Embryonic facial prominence (tissue), 1 donor: ENCODE measurements at regions not wholly inside any gene's neighbourhood (a gene's known extent, or its start where the extent isn't known, plus 50 kb on each side); places are given as distances from the start of the nearest gene placed in this dataset.
"Not testable (repeated sequence)": the region's sequence is repeated elsewhere in the genome, so short reads cannot be mapped to it uniquely, and the experiment has no call there.

Experiments used
- DNase-seq: peaks from one replicate; pipeline ENCODE4 v3.0.0-alpha.2; 2016; ENCODE audit errors: extremely low spot score

DNA sequence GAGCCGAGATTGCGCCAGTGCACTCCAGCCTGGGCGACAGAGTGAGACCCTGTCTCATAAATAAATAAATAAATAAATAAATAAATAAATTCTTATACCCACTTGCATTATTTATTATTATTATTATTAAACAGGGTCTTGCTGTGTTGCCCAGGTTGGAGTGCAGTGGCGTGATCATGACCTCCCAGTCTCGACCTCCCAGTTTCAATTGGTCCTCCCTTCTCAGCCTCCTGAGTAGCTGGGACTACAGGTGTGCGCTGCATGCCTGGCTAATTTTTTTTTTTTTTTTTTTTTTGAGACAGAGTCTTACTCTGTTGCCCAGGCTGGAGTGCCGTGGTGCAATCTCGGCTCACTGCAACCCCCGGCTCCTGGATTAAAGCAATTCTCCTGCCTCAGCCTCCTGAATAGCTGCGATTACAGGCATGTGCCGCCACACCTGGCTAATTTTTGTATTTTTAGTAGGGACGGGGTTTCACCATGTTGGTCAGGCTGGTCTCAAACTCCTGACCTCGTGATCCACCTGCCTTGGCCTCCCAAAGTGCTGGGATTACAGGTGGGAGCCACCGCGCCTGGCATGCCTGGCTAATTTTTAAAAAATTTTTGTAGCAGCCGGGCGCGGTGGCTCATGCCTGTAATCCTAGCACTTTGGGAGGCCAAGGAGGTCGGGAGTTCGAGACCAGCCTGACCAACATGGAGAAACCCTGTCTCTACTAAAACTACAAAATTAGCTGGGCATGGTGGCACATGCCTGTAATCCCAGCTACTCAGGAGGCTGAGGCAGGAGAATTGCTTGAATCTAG, 150.2 kb downstream of the SEC14L1 start:
- not testable (repeated sequence) for DNase-seq

GRCh38 chr17:77291591-77292386, 151.0 kb downstream of the SEC14L1 start:
- no peak for DNase-seq

GRCh38 chr17:77294761-77295160, 154.0 kb downstream of the SEC14L1 start:
- no peak for DNase-seq

DNA sequence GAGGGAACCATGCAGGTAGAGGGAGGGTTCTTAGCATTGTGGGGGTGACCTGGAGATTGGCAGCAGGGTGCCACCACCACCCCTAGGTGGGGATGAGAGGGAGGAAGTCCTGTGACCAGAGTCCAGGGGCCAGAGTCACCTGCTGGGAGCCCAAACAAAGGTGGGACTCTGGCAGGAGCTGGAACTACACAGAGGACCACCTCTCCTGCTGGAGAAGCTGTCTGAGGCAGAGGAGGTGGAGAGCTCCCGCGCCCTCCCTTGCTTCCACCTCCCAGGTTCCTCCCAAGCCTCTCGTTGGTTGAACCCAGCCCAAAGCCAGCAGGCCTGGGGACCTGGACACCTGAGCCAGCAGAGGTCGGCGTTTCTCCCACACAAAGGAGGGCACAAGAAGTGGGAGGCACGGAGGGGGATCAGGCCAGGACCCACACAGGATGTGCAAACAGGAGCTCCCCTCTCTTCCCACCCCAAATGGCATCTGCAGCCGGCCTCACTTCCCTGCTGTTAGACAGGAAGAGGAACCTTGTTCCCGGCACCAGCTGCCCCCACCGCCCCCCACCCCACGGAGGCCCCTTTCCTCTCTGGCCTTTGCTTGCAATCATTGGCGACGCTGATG, 154.6 kb downstream of the SEC14L1 start:
- DNase-seq, result no peak

GRCh38 chr17:77296769-77297409, 156.1 kb downstream of the SEC14L1 start:
- DNase-seq, result no peak

GRCh38 chr17:77297693-77298666, 157.2 kb downstream of the SEC14L1 start:
- DNase-seq, result no peak

DNA sequence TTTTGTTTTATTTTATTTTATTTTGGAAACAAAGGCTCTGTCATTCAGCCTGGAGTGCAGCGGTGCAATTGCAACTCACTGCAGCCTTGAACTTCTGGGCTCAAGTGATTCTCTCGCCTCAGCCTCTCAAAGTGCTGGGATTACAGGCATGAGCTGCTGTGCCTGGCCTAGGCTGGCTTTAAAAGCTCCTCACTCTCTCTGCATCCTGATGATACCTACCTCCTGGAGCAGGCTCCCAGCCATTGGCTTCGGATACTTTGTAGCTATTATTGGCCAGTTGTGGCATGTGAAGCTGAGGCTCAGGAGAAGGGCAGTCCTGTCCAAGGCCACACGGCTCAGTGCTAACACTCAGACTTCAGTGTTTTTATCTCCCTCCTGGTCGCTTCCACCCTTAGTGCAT, 158.0 kb downstream of the SEC14L1 start:
- DNase-seq, result no peak

- DNase-seq, result no peak
These were observed 158.7 kb downstream of the SEC14L1 start for GRCh38 chr17:77299256-77300015.

- no peak for DNase-seq
These were observed 159.4 kb downstream of the SEC14L1 start for GRCh38 chr17:77300016-77300686.

DNA sequence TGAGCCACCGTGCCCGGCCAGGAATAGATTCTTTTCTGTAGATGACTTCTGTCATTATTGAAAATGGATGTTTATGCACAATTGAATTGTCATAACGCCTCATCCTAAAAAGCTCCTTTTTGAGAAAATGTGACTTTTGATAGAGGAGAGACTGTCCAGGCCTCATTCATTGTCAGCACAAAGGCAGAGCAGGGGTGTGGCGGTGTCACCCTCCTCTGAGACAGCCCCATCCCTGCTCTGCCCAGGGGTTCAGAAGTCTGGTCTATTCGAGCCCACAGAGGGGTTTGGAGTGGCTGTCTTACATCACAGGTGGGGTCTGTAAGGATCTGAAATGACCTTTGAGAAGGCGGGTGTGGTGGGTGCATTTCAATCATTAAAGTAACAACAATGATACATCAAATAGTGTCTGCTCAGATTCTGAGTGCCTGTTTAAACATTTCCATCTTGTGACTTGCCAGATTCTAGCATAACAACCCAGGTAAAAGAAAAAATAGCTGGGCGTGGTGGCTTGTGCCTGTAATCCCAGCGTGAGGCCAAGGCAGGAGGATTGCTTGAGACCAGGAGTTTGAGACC, 161.0 kb downstream of the SEC14L1 start:
- DNase-seq, result no peak

GRCh38 chr17:77302682-77303081, 161.9 kb downstream of the SEC14L1 start:
- DNase-seq, result no peak

DNA sequence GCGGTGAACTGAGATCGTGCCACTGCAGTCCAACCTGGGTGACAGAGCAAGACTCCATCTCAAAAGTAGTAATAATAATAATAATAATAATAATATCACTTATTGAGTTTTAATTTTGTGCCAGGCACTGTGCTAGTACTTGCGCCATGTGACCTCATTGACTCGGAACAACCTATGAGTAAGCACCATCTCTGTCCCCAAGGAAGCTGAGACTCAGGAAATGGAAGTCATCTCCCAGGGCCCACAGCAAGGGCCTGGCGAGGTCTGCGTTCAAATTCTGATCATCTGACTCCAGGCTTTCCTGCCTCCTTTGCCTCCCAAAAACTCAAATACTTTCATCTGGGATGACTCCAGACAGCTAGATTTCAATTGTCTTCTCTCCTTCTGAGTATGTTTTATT, 162.9 kb downstream of the SEC14L1 start:
- DNase-seq, result no peak

DNA sequence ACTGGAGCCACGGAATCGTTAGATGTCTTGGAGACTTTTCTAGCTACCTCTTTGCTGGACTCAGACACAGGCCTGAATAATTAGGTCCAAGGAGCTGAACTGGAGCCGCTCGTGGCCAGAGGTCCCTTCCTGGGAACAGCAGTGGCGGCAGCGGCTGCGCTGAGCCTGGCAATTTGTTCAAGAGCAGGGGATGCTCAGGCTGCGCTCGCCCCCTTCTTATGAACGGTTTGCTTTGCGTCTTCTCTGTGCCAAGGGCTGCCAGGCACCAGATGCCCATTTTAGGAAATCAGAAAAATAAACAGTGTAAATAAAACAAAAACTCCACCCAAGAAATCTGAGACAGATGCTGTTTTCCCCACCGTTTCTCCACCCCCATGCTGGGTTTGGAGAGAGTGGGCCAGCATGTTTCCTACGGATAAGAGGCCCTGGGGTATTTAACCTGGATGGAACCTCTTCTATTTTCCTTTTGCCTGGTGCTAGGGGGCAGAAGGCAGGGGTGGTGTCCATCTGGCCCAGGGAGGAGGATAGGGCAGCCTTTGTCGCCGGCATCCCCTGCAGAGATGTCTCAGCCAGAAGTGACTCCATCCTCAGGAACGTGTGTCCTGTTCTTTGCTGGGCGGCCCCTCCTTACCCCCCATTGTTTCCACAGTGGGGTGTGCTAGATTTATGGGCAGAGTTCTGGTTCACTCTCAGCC, 163.4 kb downstream of the SEC14L1 start:
- no peak for DNase-seq

GRCh38 chr17:77304746-77305473, 164.1 kb downstream of the SEC14L1 start:
- DNase-seq, result no peak

DNA sequence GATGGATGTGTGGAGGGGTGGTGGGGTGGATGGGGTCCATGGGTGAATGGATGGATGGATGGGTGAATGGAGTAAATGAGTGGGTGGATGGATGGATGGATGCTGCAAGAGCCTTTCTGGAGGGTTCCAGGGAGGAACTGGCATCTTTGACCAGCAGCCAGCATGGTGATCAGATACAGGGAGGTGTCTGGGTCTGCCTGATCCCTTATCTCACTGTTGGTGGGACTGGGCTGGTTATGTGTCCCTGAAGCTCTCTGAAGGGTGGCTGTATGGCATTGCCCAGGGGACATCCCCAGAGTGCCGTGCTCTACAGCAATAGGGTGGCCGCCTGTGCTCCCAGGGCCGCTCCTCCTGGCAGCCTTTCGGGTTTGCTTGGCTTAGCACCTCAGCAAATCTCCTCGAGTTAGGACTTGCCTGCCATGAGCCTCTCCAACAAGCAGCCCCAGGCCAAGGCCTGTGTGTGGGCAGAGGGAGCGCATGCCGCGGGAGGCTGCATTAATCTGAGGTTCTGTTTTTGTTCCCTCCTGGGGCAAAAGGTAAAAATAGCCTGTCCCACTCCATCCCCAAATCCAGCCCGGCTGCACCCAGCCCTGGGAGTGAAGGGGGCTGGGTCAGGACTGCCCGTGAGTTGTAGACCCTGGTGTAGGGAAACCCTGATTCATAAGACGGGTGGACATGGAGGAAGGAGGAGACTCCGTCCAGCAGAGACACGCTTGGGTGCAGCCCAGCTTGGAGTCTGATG, 165.4 kb downstream of the SEC14L1 start:
- DNase-seq, result no peak

DNA sequence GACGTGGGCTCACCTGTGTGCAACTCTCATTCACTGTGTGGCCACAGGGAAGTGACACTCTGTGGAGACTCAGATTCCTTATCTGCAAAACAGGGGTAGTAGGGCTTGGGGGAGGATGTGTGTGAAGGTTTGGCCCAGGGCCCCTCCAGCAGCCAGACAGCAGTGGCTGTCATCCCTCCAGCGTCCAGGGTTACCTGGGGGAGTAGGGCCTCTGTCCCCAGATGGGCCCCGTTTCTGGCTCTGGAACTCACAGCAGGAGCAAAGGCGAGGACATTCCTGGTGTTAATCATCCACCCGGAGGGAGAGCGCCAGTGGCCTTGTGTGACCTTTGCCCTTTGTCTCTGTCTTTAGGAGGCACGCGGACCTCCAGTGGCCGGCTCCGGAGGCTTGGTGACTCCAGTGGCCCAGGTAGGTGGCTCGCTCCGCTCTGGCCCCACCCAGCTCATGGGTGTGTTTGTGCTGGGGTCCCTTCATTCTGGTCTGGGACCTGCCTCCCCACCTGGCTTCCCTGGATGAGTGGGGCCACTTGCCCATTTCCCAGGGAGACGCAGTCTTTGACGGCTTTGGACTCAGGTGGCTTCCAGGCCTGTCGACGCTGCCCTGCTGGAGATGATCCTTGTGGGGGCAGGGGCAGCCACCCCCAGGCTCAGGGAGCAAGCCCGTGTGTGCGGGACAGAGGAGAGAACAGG, 166.2 kb downstream of the SEC14L1 start:
- DNase-seq, result no peak
